Parathyroid adenoma (tissue), 2 donors: ENCODE measurements at regions not wholly inside any gene's neighbourhood (a gene's known extent, or its start where the extent isn't known, plus 50 kb on each side); places are given as distances from the start of the nearest gene placed in this dataset.

Experiments used
- H2AFZ ChIP-seq: fragments of 300-600 bp; sonication (generic); one replicate; pipeline ENCODE4 v1.7.0; 2017; ENCODE audit warnings: antibody characterized with exemption, mild to moderate bottlenecking
- H3K27ac ChIP-seq: fragments of 300-600 bp; sonication (generic); one replicate; pipeline ENCODE4 v1.7.0; 2017
- H3K27me3 ChIP-seq: fragments of 300-600 bp; sonication (generic); one replicate; pipeline ENCODE4 v1.7.0; 2017; ENCODE audit warnings: low read length; ENCODE audit not compliant: control insufficient read depth, insufficient read depth
- H3K36me3 ChIP-seq: fragments of 300-600 bp; sonication (generic); one replicate; pipeline ENCODE4 v1.7.0; 2017; ENCODE audit warnings: low read length; ENCODE audit not compliant: control insufficient read depth, insufficient read depth
- H3K4me1 ChIP-seq: fragments of 300-600 bp; sonication (generic); one replicate; pipeline ENCODE4 v1.7.0; 2017; ENCODE audit warnings: control low read depth
- H3K4me2 ChIP-seq: fragments of 300-600 bp; sonication (generic); one replicate; pipeline ENCODE4 v1.7.0; 2017; ENCODE audit warnings: low read length
- H3K4me3 ChIP-seq: fragments of 300-600 bp; sonication (generic); one replicate; pipeline ENCODE4 v1.7.0; 2017; ENCODE audit warnings: low read depth, low read length
- H3K79me2 ChIP-seq: fragments of 300-600 bp; sonication (generic); one replicate; pipeline ENCODE4 v1.7.0; 2017; ENCODE audit warnings: control low read depth
- H3K9ac ChIP-seq: fragments of 300-600 bp; sonication (generic); one replicate; pipeline ENCODE4 v1.7.0; 2017; ENCODE audit warnings: mild to moderate bottlenecking
- H3K9me3 ChIP-seq: fragments of 300-600 bp; sonication (generic); one replicate; pipeline ENCODE4 v1.7.0; 2017; ENCODE audit warnings: low read length; ENCODE audit not compliant: control insufficient read depth
- TF ChIP-seq, protein P1 (sequence below): fragments of 300-600 bp; sonication (generic); IDR thresholded peaks from one replicate; pipeline ENCODE4 v1.7.0; 2017; ENCODE audit warnings: antibody characterized with exemption, mild to moderate bottlenecking
- donor health status: primary hyperparathyroidism.

DNA sequence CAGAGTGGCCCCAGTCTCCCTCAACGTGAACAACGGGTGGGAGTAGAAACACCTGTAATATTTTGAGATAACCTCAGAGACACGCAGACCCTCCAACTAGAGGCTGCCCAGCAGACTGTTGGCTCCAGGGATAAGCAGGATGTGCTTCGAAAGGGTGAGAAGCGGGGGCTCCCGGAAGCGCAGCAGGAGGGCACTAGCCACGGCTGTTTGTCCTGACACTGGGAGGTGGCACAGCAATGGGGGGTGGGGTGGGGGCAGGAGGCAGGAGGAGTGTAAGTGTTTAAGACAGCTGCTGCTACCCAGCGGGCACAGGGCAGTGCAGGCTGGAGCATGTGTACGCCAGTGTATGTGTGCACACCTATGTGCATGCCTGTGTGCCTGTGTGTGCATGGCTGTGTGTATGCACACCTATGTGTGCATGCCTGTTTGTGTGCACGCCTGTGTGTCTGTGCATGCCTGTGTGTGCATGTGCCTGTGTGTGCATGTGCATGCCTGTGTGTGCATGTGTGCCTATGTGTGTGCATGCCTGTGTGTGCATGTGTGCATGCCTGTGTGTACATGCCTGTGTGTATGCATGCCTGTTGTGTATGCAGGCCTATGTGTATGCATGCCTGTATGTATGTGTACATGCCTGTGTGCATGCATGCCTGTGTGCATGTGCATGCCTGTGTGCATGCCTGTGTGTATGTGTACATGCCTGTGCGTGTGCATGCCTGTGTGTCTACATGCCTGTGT is 154.7 kb downstream of the SHANK2 start:
- H3K9ac ChIP-seq: no peak overlapping the region
- no peaks in the 10 kb centered on the region for H3K9me3 ChIP-seq
- no peaks in the 10 kb centered on the region for H3K4me1 ChIP-seq
- TF ChIP-seq, protein P1, sequence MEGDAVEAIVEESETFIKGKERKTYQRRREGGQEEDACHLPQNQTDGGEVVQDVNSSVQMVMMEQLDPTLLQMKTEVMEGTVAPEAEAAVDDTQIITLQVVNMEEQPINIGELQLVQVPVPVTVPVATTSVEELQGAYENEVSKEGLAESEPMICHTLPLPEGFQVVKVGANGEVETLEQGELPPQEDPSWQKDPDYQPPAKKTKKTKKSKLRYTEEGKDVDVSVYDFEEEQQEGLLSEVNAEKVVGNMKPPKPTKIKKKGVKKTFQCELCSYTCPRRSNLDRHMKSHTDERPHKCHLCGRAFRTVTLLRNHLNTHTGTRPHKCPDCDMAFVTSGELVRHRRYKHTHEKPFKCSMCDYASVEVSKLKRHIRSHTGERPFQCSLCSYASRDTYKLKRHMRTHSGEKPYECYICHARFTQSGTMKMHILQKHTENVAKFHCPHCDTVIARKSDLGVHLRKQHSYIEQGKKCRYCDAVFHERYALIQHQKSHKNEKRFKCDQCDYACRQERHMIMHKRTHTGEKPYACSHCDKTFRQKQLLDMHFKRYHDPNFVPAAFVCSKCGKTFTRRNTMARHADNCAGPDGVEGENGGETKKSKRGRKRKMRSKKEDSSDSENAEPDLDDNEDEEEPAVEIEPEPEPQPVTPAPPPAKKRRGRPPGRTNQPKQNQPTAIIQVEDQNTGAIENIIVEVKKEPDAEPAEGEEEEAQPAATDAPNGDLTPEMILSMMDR: no peak
- H3K27ac ChIP-seq: no peak overlapping the region
- no peaks in the 10 kb centered on the region for H3K36me3 ChIP-seq
- H3K4me3 ChIP-seq: no peak overlapping the region
- H3K79me2 ChIP-seq: no peaks in the 10 kb centered on the region
- H3K4me2 ChIP-seq: no peak overlapping the region
- H2AFZ ChIP-seq: no peak overlapping the region
- H3K27me3 ChIP-seq: no peaks in the 10 kb centered on the region

DNA sequence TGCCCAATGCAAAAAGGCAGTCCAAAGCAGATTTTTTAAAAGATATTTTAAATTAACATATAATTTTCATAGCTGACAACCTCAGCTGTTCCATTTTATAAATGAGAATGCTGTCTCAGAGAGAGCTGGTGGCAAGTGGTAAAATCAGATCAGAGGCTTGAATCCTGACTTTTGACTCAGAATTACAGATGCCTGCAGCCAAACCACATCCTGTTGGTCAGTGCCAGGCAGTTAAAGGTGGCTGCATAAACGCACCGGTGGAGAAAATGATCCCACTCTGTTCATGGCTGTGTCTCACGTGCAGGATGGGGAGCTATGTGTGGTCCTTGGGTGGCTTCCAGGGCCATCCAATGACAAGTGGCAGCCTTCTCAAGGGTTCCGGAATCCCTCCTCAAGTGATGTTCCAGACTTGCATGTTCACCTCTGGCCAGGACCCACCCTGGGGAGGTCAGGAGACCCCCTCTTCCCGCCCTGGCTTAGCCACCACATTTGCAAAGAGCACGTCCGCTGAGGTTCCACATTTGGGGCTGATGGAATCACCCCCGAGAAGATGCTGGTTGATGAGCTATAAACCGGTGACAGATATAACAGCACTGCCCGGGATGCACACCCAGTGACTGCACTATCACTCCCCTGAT is 155.5 kb downstream of the SHANK2 start:
- TF ChIP-seq, protein P1: no peak
- no peaks in the 10 kb centered on the region for H3K4me1 ChIP-seq
- no peak overlapping the region for H3K4me3 ChIP-seq
- no peaks in the 10 kb centered on the region for H3K36me3 ChIP-seq
- H3K9me3 ChIP-seq: no peaks in the 10 kb centered on the region
- H3K27me3 ChIP-seq: no peaks in the 10 kb centered on the region
- no peak overlapping the region for H2AFZ ChIP-seq
- no peak overlapping the region for H3K4me2 ChIP-seq
- H3K9ac ChIP-seq: no peak overlapping the region
- no peak overlapping the region for H3K27ac ChIP-seq
- H3K79me2 ChIP-seq: no peaks in the 10 kb centered on the region

DNA sequence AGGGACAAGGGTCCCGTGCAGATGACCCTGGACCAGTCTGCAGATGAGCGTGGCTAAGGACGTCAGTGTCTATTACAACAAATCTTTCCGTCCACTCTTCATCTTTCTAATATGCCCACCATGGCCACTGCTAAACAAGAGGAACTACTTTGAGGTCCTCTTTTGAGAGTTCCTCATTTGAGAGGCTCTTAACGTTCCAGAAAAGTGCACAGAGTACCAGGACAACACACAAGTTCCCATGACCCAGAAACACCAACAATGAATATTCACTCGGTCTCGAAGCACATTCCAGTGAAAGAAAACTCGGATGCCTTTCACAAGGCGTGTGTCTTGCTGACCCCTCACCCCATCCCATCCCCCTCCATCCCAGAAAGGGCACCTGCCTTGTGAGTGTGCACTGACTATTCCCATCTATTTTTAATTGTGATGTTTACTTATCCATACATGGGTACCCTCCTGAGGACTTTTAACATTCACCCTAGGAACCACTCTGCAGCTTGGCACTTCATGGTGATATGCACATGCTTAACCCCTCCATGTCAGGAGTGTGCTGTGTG is 157.0 kb downstream of the SHANK2 start:
- H3K4me2 ChIP-seq: no peak overlapping the region
- no peak overlapping the region for H3K27ac ChIP-seq
- H3K9ac ChIP-seq: no peak overlapping the region
- no peaks in the 10 kb centered on the region for H3K79me2 ChIP-seq
- H3K4me1 ChIP-seq: no peaks in the 10 kb centered on the region
- H3K27me3 ChIP-seq: no peaks in the 10 kb centered on the region
- H2AFZ ChIP-seq: no peak overlapping the region
- H3K9me3 ChIP-seq: no peaks in the 10 kb centered on the region
- H3K4me3 ChIP-seq: no peak overlapping the region
- TF ChIP-seq, protein P1: no peak
- H3K36me3 ChIP-seq: no peaks in the 10 kb centered on the region

DNA sequence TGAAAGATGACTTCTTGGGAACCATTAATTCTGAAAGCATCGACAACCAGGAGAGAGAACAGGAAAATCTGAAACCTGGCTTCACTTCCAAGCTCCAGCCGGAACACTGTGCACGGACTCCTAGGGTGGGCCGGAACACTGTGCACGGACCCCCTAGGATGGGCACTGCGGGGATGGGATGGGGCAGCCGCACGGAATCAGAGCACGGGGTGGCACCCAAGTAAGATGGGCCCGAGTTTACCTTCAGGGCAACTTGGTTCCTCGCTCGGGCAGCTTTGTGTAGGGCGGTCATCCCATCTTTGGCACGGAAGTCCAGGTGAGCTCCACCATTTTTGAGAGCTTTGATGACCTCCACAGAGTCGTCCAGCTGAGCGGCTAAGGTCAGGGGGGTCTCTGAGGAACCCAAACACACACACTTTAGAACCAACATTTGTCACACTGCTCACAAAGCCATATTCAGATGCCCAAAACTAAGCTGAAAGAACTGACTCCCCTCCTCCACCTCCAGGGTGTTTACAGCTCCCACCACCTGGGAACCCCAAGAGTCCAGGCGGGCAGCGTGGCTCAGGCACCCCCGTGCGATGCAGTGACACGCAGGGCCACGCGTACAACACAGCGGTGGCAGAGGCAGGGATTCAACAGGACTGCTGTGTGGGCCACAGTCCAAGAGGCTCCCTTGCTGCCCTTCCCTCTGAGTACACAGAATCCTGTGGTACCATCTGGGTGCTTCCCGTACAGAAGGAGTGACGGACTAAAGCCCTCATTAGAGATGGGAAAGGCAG is 157.9 kb downstream of the SHANK2 start:
- Histone ChIP-seq H3K79me2 (no peaks in the 10 kb centered on the region), H3K4me3 (no peak overlapping the region), H3K27me3 (no peaks in the 10 kb centered on the region), H3K4me1 (no peaks in the 10 kb centered on the region), H3K9ac (no peak overlapping the region), H3K27ac (no peak overlapping the region), H3K9me3 (no peaks in the 10 kb centered on the region), H2AFZ (no peak overlapping the region), H3K36me3 (no peaks in the 10 kb centered on the region), H3K4me2 (no peak overlapping the region)
- TF ChIP-seq, protein P1: no peak
